HEK293T (cell line): ENCODE measurements at regions not wholly inside any gene's neighbourhood (a gene's known extent, or its start where the extent isn't known, plus 50 kb on each side); places are given as distances from the start of the nearest gene placed in this dataset.

ENCODE experiments used
- CTCF ChIA-PET: fragments of 350-600 bp; formaldehyde crosslinking; extraction: SDS; loops from one replicate; lab custom pipeline; 2021; ENCODE audit warnings: antibody characterized with exemption, inconsistent platforms; lab: Yijun Ruan, JAX
- POLR2A ChIA-PET: fragments of 350-600 bp; formaldehyde crosslinking; extraction: SDS; loops from one replicate; lab custom pipeline; 2020; ENCODE audit warnings: antibody characterized with exemption, inconsistent platforms; lab: Yijun Ruan, JAX
- DNase-seq: peaks from one replicate; pipeline ENCODE4 v3.0.0; 2012; ENCODE audit warnings: mixed read lengths; ENCODE audit errors: extremely low spot score
- ARNT ChIP-seq: fragments of 450-650 bp; IDR thresholded peaks from 2 replicates; pipeline ENCODE4 v1.6.1; 2017; ENCODE audit warnings: mild to moderate bottlenecking
- BHLHE40 ChIP-seq: fragments of 450-650 bp; IDR thresholded peaks from 2 replicates; pipeline ENCODE4 v1.6.1; 2016; ENCODE audit warnings: mild to moderate bottlenecking, moderate library complexity, borderline replicate concordance
- CTBP1 ChIP-seq: fragments of 450-650 bp; IDR thresholded peaks from 2 replicates; pipeline ENCODE4 v1.6.1; 2016; ENCODE audit warnings: borderline replicate concordance
- ELF4 ChIP-seq: fragments of 450-650 bp; IDR thresholded peaks from 2 replicates; pipeline ENCODE4 v1.6.1; 2017; ENCODE audit warnings: antibody characterized with exemption
- FOXA1 ChIP-seq: fragments of 450-650 bp; IDR thresholded peaks from 2 replicates; pipeline ENCODE4 v1.6.1; 2016; ENCODE audit warnings: mild to moderate bottlenecking
- FOXK2 ChIP-seq: fragments of 450-650 bp; IDR thresholded peaks from 2 replicates; pipeline ENCODE4 v1.6.1; 2016; ENCODE audit warnings: mild to moderate bottlenecking
- FOXM1 ChIP-seq: fragments of 450-650 bp; IDR thresholded peaks from 2 replicates; pipeline ENCODE4 v1.6.1; 2017; ENCODE audit warnings: mild to moderate bottlenecking, borderline replicate concordance
- HDGF ChIP-seq: fragments of 450-650 bp; IDR thresholded peaks from 2 replicates; pipeline ENCODE4 v1.6.1; 2017; ENCODE audit warnings: antibody characterized with exemption, borderline replicate concordance
- L3MBTL2 ChIP-seq: fragments of 450-650 bp; conservative IDR thresholded peaks from 2 replicates; pipeline ENCODE4 v1.6.1; 2016; ENCODE audit warnings: mild to moderate bottlenecking
- LEF1 ChIP-seq: fragments of 450-650 bp; IDR thresholded peaks from 2 replicates; pipeline ENCODE4 v1.6.1; 2017; ENCODE audit warnings: mild to moderate bottlenecking, borderline replicate concordance
- NFRKB ChIP-seq: fragments of 450-650 bp; IDR thresholded peaks from 2 replicates; pipeline ENCODE4 v1.6.1; 2016; ENCODE audit warnings: mild to moderate bottlenecking, moderate library complexity
- SP1 ChIP-seq: fragments of 450-650 bp; IDR thresholded peaks from 2 replicates; pipeline ENCODE4 v1.6.1; 2017
- SUZ12 ChIP-seq: fragments of 450-650 bp; IDR thresholded peaks from 2 replicates; pipeline ENCODE4 v1.6.1; 2016; ENCODE audit warnings: mild to moderate bottlenecking
- TARDBP ChIP-seq: fragments of 450-650 bp; IDR thresholded peaks from 2 replicates; pipeline ENCODE4 v1.6.1; 2016
- ZNF384 ChIP-seq: fragments of 450-650 bp; IDR thresholded peaks from 2 replicates; pipeline ENCODE4 v1.6.1; 2016
- TF ChIP-seq, protein P1 (sequence below): fragments of 450-650 bp; IDR thresholded peaks from 2 replicates; pipeline ENCODE4 v1.6.1; 2016

DNA sequence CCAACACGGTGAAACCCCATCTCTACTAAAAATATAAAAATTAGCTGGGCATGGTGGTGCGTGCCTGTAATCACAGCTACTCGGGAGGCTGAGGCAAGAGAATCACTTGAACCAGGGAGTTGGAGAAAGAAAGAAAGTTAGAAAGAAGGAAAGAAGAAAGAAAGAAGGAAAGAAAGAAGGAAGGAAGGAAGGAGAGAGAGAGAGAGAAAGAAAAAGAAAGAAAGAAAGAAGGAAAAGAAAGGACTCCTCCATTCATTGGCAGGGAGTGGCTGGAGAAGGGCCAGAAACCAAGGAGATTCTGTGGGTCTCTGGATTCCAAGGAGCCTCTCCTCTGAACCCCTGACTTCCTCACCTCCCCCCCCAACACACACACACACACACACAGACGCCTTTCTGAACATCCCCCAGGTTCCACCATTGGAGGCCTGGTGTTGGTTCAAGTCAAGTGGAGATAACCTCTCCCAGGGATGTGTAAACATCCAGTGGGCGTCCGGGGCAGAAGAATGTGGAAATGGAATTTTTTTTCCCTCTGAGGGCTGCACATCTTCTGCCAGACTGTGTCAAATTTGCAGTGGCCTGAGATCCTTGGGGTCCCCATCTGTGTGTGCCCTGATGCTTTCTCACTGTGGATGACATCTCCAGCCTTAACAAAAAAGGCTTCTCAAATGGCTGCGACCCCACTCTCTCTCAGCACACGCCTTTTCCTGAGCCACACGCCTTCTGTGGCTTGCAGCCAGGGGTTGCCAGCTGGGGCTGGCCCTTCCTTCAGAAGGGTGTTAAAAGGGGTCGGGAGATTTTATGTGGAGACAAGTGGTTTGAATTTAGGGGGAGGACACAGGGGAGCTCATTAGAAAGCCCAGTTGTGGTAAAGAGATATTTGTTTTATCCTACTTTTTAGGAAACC, 109.3 kb upstream of the HAND1 start:
- no peak for DNase-seq
- no peak for TF ChIP-seq ZNF384
- ChIA-PET POLR2A (interaction anchor here (0.7 kb wide), 1 partner anchor 113 kb away, joined by 3 read pairs; no protein-coding TSS in a partner anchor), CTCF (no interaction called here)

DNA sequence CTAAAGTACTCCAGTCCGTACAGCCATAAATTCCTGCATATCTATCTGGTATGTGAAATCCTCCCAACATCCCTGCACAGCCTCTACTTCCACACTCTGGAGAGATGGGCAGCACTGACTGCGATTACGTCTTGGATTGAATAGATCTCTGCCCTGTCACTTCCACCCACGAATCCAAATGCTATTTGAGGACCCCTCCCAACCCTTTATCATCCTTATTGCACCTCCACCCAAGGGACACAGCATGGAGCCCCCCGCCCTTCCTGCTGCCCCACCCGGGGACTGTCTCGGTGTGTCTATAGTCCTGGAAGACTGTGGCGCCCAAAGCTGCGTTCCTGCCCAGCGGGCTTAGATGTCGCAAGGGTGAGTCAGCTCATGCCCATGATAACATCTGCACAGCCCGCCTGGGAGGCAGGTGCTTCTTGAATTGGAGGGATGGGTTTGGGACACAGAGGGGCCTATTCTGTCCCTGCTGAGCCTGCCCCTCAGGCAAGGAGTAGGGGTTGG, 105.7 kb upstream of the HAND1 start:
- DNase-seq = no peak
- CTCF ChIA-PET = interaction anchor here (1.3 to 1.7 kb wide), 2 partner anchors 42 to 63 kb away, joined by 3 to 6 read pairs; no protein-coding TSS in a partner anchor
- TF ChIP-seq FOXK2 (no peak), ZNF384 (no peak), TARDBP (no peak), ARNT (no peak), CTBP1 (no peak), FOXA1 (no peak), FOXM1 (no peak), L3MBTL2 (no peak), SP1 (no peak), NFRKB (no peak), SUZ12 (no peak), LEF1 (no peak)
- TF ChIP-seq, protein P1, sequence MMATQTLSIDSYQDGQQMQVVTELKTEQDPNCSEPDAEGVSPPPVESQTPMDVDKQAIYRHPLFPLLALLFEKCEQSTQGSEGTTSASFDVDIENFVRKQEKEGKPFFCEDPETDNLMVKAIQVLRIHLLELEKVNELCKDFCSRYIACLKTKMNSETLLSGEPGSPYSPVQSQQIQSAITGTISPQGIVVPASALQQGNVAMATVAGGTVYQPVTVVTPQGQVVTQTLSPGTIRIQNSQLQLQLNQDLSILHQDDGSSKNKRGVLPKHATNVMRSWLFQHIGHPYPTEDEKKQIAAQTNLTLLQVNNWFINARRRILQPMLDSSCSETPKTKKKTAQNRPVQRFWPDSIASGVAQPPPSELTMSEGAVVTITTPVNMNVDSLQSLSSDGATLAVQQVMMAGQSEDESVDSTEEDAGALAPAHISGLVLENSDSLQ = no peak
- POLR2A ChIA-PET = interaction anchor here (0.8 kb wide), 1 partner anchor 60 kb away, joined by 4 read pairs; no protein-coding TSS in a partner anchor

DNA sequence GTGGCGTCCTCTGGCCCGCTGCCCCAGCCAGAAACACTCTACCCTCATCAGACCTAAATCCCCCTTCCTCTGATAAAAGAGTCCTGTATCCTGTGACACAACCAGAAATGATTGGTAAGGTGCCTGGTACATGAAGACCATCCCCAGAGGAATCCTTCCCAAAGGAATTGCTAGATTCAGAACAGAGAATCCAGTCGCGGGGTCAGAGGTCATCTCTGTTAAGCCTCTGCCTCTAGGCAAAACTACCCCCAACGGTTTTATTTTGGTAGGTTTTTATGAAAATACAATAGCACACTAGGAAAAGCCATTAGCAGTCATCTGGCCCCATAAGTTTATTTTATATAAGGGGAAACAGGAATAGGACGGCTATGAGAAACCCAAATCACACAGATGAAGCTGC, 102.4 kb upstream of the HAND1 start:
- POLR2A ChIA-PET = no interaction called here
- no peak for TF ChIP-seq ARNT
- no peak for TF ChIP-seq ZNF384
- no peak for TF ChIP-seq CTBP1
- TF ChIP-seq FOXA1 = no peak
- TF ChIP-seq ELF4 = no peak
- no peak for TF ChIP-seq NFRKB
- TF ChIP-seq TARDBP = no peak
- TF ChIP-seq SUZ12 = no peak
- no peak for TF ChIP-seq LEF1
- CTCF ChIA-PET = interaction anchor here (0.6 kb wide), 1 partner anchor 66 kb away, joined by 3 read pairs; no protein-coding TSS in a partner anchor
- DNase-seq = no peak

DNA sequence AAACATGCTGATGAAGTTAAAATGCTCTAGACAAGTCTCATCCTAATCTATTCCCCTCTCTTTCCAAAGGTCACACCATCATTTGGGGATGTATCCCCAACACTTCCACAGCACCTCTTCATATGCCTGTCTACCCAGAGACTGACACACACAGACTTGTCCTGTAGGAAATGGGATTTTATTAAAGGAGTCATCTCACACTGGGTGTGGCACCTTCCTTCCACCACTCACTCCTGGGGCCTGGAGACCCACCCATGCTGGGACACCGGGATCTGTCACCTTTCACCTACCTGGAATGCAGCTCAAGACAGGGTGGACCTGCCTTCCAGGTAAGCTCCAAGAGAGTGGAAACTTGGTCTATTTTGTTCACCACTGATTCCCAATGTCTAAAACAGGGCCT, 99.4 kb upstream of the HAND1 start:
- no peak for TF ChIP-seq CTBP1
- no peak for TF ChIP-seq TARDBP
- TF ChIP-seq ZNF384 = no peak
- no peak for TF ChIP-seq FOXK2
- no peak for TF ChIP-seq FOXM1
- POLR2A ChIA-PET = interaction anchor here (1.0 kb wide), 1 partner anchor 11 kb away, joined by 3 read pairs; no protein-coding TSS in a partner anchor
- CTCF ChIA-PET = no interaction called here
- DNase-seq = no peak

DNA sequence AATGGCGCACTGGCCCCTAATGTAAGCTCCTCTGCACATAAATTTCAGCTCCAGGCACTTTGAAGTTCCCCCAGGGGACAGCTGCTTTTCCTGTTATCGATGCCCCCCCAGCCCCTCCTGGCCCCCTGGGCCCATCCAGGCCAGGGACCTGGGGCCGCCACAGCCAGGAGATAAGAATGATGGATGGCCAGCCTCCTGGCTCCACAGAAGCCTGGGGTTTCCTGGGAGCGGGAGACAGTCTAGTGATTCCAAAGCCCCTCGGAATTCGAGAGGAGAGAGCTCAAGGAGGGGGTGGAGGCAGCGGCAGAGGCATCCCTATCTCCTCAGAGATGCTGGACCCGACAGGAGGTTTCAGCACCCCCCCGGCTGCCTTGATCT, 98.4 kb upstream of the HAND1 start:
- ChIA-PET POLR2A (interaction anchor here (0.9 to 1.1 kb wide), 2 partner anchors 92 to 99 kb away, joined by 3 read pairs; partner anchors contain the start of gene HAND1), CTCF (interaction anchor here (1.5 to 2.7 kb wide), 2 partner anchors 9 to 55 kb away, joined by 6 to 8 read pairs; no protein-coding TSS in a partner anchor)
- TF ChIP-seq FOXM1 = 0 out of 2 replicates have a peak, but pooled peaks have one; percentile 7
- no peak for TF ChIP-seq L3MBTL2
- TF ChIP-seq, protein P1 = peak; percentile 61
- DNase-seq = no peak

DNA sequence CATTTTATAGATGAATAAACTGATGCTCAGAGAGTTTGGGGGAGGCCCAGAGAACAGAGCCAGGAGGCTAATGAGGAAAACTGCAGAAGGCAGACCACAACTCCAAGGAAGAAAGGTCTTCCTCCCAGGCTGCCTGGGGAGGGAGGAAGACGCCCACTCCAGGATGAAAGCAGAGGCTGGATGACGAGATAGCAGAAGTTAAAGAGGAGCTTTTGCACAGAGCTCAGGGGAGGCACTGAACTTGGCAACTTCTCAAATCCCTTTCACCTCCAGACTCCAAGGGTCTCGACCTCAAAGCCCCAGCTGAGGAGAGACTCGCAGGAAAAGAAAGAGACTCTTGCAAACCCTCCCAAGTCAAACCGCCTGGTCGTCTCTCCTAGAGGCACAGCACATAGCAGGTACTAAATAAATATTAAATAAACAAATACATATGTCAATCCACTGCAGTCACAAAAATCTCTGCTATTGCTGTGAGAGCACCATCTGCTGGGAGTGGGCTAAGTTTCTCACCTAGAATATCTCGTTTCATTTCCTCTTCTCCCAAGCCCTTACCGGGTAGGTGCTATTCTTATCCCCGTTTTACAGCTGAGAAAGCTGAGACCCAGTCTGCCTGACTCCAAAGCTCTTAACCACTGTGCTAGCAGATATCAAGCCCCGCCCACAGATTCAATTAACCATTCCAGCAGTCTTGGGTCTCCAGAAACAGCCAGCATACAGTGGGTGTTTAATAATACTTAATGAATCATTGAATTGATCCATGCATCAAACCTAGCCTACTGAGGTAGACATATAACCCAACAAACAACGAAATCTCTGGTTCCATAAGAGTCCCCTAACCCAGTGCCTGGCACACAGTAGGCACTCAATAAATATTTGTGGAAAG, 97.8 kb upstream of the HAND1 start:
- DNase-seq = no peak
- POLR2A ChIA-PET = interaction anchor here (0.9 to 1.1 kb wide), 2 partner anchors 91 to 98 kb away, joined by 3 read pairs; partner anchors contain the start of gene HAND1
- TF ChIP-seq ARNT = no peak
- no peak for TF ChIP-seq SP1
- CTCF ChIA-PET = interaction anchor here (1.5 to 2.7 kb wide), 2 partner anchors 8 to 55 kb away, joined by 6 to 8 read pairs; no protein-coding TSS in a partner anchor

DNA sequence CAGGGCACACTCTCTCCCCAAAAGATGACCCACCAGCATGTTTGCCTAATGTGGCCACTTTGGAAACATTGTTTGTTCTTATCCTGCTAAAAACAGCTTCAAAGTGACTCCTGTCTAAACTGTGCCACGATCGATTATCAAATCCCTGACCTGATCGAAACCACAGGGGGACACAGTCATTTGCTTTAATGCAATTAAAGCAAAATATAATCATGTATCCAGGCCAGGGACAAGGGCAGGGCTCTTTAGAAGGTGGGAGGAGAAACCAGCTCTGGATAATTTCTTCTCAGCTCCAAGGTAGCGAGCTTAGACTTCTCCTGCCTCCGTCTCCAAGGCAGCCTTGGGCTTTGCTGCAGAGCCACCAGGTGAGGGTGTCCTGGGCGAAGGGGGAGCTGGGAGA, 95.0 kb upstream of the HAND1 start:
- DNase-seq = no peak
- ChIA-PET POLR2A (no interaction called here), CTCF (interaction anchor here (1.8 kb wide), 1 partner anchor 52 kb away, joined by 4 read pairs; no protein-coding TSS in a partner anchor)
- no peak for TF ChIP-seq FOXM1
- no peak for TF ChIP-seq L3MBTL2
- no peak for TF ChIP-seq HDGF
- TF ChIP-seq NFRKB = no peak
- no peak for TF ChIP-seq BHLHE40
- no peak for TF ChIP-seq SUZ12
- TF ChIP-seq, protein P1 = no peak
- no peak for TF ChIP-seq FOXA1
